H1 (cell line): ENCODE measurements at regions not wholly inside any gene's neighbourhood (a gene's known extent, or its start where the extent isn't known, plus 50 kb on each side); places are given as distances from the start of the nearest gene placed in this dataset.

Source experiments
- CTCF ChIP-seq, 3 experiments: IDR thresholded peaks; 1 replicate in 2 of 3; 2 replicates in 1 of 3; pipeline versions ENCODE4 v1.5.1 to v1.6.1; 2011; ENCODE audit warnings: low read length in 3 of 3, mild to moderate bottlenecking in 3 of 3, inconsistent platforms in 2 of 3, low read depth in 1 of 3, moderate library complexity in 1 of 3; ENCODE audit not compliant: insufficient read depth in 1 of 3; ENCODE audit errors: control extremely low read depth in 1 of 3
- JUN ChIP-seq: IDR thresholded peaks from 2 replicates; pipeline ENCODE4 v1.6.1; 2011; ENCODE audit warnings: low read depth, mild to moderate bottlenecking, improper control_type of control experiment, low read length

- TF ChIP-seq CTCF (IDR thresholded peaks at IDR 0.05; ENCODE audit: control extremely low read depth in 1 of 3, insufficient read depth in 1 of 3, low read depth in 1 of 3, low read length in 3 of 3): no peak
- TF ChIP-seq JUN: no peak
Measured at GRCh38 chrX:16491461-16491860, 158.5 kb upstream of the S100G start (continued).
